Stomach (tissue), 4 donors: ENCODE measurements at regions not wholly inside any gene's neighbourhood (a gene's known extent, or its start where the extent isn't known, plus 50 kb on each side); places are given as distances from the start of the nearest gene placed in this dataset.

Experiments used
- CTCF ChIP-seq, 7 experiments: fragments of 450-650 bp in 4 of 7; fragments of 200-600 bp in 3 of 7; sonication (generic) in 3 of 7; IDR thresholded peaks; one replicate each; pipeline ENCODE4 v1.5.1; 2016 to 2019; ENCODE audit warnings: antibody characterized with exemption in 7 of 7, control low read depth in 2 of 7, mild to moderate bottlenecking in 1 of 7
- EP300 ChIP-seq: sonication (generic); formaldehyde crosslinking; IDR thresholded peaks from one replicate; pipeline ENCODE4 v1.6.1; 2017; ENCODE audit warnings: antibody characterized with exemption
- POLR2A ChIP-seq, 4 donors: fragments of 450-650 bp; IDR thresholded peaks; one replicate each; pipeline ENCODE4 v1.6.1; 2016; ENCODE audit warnings: antibody characterized with exemption in 4 of 4, control low read depth in 2 of 4, mild to moderate bottlenecking in 1 of 4, moderate library complexity in 1 of 4
- POLR2AphosphoS5 ChIP-seq, 3 donors: sonication (generic); formaldehyde crosslinking; IDR thresholded peaks; one replicate each; pipeline ENCODE4 v1.6.1; 2016; ENCODE audit warnings: antibody characterized with exemption in 3 of 3

GRCh38 chr9:88835772-88836171, 155.5 kb upstream of the S1PR3 start:
- TF ChIP-seq CTCF (IDR thresholded peaks at IDR 0.05), result no peak
- no peak for TF ChIP-seq POLR2A (IDR thresholded peaks at IDR 0.05)
- TF ChIP-seq POLR2AphosphoS5 (IDR thresholded peaks at IDR 0.05), result no peak
- TF ChIP-seq EP300, result no peak
